Embryonic facial prominence (tissue), 1 donor: ENCODE measurements at regions not wholly inside any gene's neighbourhood (a gene's known extent, or its start where the extent isn't known, plus 50 kb on each side); places are given as distances from the start of the nearest gene placed in this dataset.

Experiments used
- DNase-seq: peaks from one replicate; pipeline ENCODE4 v3.0.0-alpha.2; 2016; ENCODE audit errors: extremely low spot score

DNA sequence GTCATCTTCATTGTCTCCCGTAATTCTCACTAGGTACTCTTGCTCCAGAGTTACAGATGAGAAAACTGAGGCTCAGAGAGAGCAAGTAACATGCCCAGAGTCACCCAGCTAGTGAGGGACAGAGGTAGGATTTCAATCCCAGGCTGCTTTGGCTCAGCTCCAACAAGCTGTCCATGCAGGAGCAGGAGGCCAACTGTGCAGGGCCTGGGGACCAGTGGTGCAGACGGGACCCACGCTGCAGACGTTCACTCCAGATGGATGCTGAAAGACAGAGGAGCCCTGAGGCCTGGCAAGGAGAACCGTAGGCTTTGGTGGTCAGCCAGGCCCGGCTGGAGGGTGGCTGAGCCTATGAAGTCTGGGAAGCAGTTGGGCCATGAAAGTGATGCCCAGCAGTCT, 102.6 kb downstream of the MCFD2 start:
- no peak for DNase-seq
